ENCODE measurements at regions not wholly inside any gene's neighbourhood (a gene's known extent, or its start where the extent isn't known, plus 50 kb on each side); places are given as distances from the start of the nearest gene placed in this dataset.

- no peak for TF ChIP-seq SIN3A (IDR thresholded peaks at IDR 0.05; ENCODE audit: borderline replicate concordance, insufficient read depth, low read length)
- no peak for TF ChIP-seq FOXP2 (optimal IDR thresholded peaks at IDR 0.05; ENCODE audit: borderline replicate concordance, extremely low read depth, extremely low read length, insufficient read depth)
- TF ChIP-seq REST (IDR thresholded peaks at IDR 0.05; ENCODE audit: insufficient read depth in 1 of 2, low read depth in 2 of 2, low read length in 2 of 2) = no peak
- TF ChIP-seq TAF1 (IDR thresholded peaks at IDR 0.05; ENCODE audit: borderline replicate concordance, insufficient read depth, low read length) = no peak
- no peak for TF ChIP-seq POLR2AphosphoS5 (IDR thresholded peaks at IDR 0.05; ENCODE audit: low read depth, low read length)
These were observed 743.0 kb upstream of the NUDT12 start for GRCh38 chr5:104305602-104306001.

- TF ChIP-seq FOXP2 (optimal IDR thresholded peaks at IDR 0.05; ENCODE audit: borderline replicate concordance, extremely low read depth, extremely low read length, insufficient read depth) (no peak), TAF1 (IDR thresholded peaks at IDR 0.05; ENCODE audit: borderline replicate concordance, insufficient read depth, low read length) (no peak), POLR2AphosphoS5 (IDR thresholded peaks at IDR 0.05; ENCODE audit: low read depth, low read length) (no peak), REST (IDR thresholded peaks at IDR 0.05; ENCODE audit: insufficient read depth in 1 of 2, low read depth in 2 of 2, low read length in 2 of 2) (no peak), SIN3A (IDR thresholded peaks at IDR 0.05; ENCODE audit: borderline replicate concordance, insufficient read depth, low read length) (no peak)
These were observed 737.6 kb upstream of the NUDT12 start for GRCh38 chr5:104299998-104300706.

- TF ChIP-seq SIN3A (IDR thresholded peaks at IDR 0.05; ENCODE audit: borderline replicate concordance, insufficient read depth, low read length) = no peak
- no peak for TF ChIP-seq TAF1 (IDR thresholded peaks at IDR 0.05; ENCODE audit: borderline replicate concordance, insufficient read depth, low read length)
- no peak for TF ChIP-seq REST (IDR thresholded peaks at IDR 0.05; ENCODE audit: insufficient read depth in 1 of 2, low read depth in 2 of 2, low read length in 2 of 2)
- no peak for TF ChIP-seq POLR2AphosphoS5 (IDR thresholded peaks at IDR 0.05; ENCODE audit: low read depth, low read length)
- TF ChIP-seq FOXP2 (optimal IDR thresholded peaks at IDR 0.05; ENCODE audit: borderline replicate concordance, extremely low read depth, extremely low read length, insufficient read depth) = no peak
These were observed 735.9 kb upstream of the NUDT12 start for GRCh38 chr5:104298518-104298917.

- TF ChIP-seq FOXP2 (optimal IDR thresholded peaks at IDR 0.05; ENCODE audit: borderline replicate concordance, extremely low read depth, extremely low read length, insufficient read depth) (no peak), TAF1 (IDR thresholded peaks at IDR 0.05; ENCODE audit: borderline replicate concordance, insufficient read depth, low read length) (no peak), REST (IDR thresholded peaks at IDR 0.05; ENCODE audit: insufficient read depth in 1 of 2, low read depth in 2 of 2, low read length in 2 of 2) (no peak), SIN3A (IDR thresholded peaks at IDR 0.05; ENCODE audit: borderline replicate concordance, insufficient read depth, low read length) (no peak), POLR2AphosphoS5 (IDR thresholded peaks at IDR 0.05; ENCODE audit: low read depth, low read length) (no peak)
These were observed 734.5 kb upstream of the NUDT12 start for GRCh38 chr5:104297076-104297475.

Measured in PFSK-1 (cell line).